ENCODE measurements at regions not wholly inside any gene's neighbourhood (a gene's known extent, or its start where the extent isn't known, plus 50 kb on each side); places are given as distances from the start of the nearest gene placed in this dataset.

GRCh38 chr3:5302661-5303060 is 115.2 kb downstream of the EDEM1 start:
- DNase-seq (ENCODE audit: low read depth): no peak
- TF ChIP-seq CTCF (conservative IDR thresholded peaks at IDR 0.05; ENCODE audit: low read depth, low read length): no peak
- no peak overlapping the region for H3K4me3 ChIP-seq (ENCODE audit: low read depth, low read length)

DNA sequence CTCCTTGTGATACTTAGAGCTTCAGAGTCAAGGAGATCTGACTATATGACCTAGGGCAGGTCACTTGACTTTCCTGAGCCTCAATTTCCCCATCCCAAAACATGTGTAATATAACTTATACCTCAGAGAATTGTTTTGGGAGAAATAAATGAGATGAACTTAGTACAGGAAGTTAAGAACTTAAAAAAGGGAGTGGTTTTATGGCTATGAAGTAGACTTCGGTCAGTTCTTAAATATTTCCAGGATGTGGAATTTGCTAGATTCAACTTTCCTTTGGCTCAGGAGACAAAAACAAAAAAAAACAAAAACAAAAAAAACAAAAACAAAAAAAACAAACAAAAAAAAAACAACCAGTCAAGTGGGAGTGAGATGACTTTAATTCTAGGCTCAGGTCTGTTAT is 116.7 kb downstream of the EDEM1 start:
- no peak for TF ChIP-seq CTCF (conservative IDR thresholded peaks at IDR 0.05; ENCODE audit: low read depth, low read length)
- H3K4me3 ChIP-seq (ENCODE audit: low read depth, low read length): no peak overlapping the region
- no peak for DNase-seq (ENCODE audit: low read depth)

GRCh38 chr3:5304789-5305683 is 117.5 kb downstream of the EDEM1 start:
- TF ChIP-seq CTCF (conservative IDR thresholded peaks at IDR 0.05; ENCODE audit: low read depth, low read length): peak; percentile 77
- peak; percentile 67 for DNase-seq (ENCODE audit: low read depth)
- no peak overlapping the region for H3K4me3 ChIP-seq (ENCODE audit: low read depth, low read length)

DNA sequence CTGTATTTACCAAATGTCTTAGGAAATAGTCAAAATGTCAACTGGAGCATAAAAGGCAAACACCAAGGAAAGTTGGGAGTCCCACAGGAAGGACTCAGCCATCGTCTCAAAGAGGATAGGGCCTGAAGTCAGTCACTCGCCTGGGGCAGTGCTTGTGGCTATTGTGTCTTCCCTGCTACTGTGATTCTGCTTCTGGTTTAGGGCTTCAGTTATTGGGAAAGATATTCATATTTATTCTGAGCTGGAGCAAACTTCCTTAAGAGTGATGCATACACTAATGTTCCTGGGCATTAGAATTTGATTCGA is 118.1 kb downstream of the EDEM1 start:
- TF ChIP-seq CTCF (conservative IDR thresholded peaks at IDR 0.05; ENCODE audit: low read depth, low read length): no peak
- no peak overlapping the region for H3K4me3 ChIP-seq (ENCODE audit: low read depth, low read length)
- no peak for DNase-seq (ENCODE audit: low read depth)

DNA sequence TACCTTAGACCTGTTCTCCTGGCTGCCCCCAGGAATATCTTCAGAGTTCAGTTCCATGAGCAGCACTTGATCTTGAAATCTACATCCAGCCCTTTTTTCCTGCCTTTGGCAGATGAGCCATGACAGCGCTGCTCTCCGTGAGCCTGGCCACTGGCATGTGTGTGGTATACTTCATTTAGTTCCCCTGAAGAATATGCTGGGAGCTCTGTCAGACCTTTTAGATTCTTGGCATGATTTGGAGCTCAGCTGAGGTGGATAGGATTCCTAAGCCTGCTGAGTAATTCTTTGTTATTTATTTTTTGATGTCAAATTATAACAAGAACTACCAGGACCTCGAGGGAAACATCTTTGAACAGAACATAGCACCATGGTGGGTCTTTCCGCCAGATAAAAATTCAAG is 121.7 kb downstream of the EDEM1 start:
- TF ChIP-seq CTCF (conservative IDR thresholded peaks at IDR 0.05; ENCODE audit: low read depth, low read length): no peak
- H3K4me3 ChIP-seq (ENCODE audit: low read depth, low read length): no peak overlapping the region
- peak; percentile 16 for DNase-seq (ENCODE audit: low read depth)

DNA sequence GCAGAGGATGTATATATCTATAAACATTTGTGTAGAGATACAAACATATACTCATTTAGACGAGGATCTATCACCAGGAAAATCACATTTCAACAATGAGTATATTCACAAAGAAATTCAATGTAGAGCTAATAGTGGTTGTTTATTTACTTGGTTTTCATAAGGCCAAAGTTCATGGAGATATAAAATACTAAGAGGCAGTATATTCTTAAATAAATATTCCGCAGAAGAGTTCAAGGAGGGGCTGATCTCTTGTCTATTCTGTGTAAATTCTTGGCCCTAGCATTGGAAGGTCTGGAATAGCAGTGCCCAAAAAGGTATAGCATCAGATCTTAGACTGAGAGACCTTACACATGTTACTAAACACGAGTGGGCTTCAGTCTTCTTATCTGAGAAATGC is 122.1 kb downstream of the EDEM1 start:
- no peak overlapping the region for H3K4me3 ChIP-seq (ENCODE audit: low read depth, low read length)
- TF ChIP-seq CTCF (conservative IDR thresholded peaks at IDR 0.05; ENCODE audit: low read depth, low read length): no peak
- DNase-seq (ENCODE audit: low read depth): no peak

- no peak for TF ChIP-seq CTCF (conservative IDR thresholded peaks at IDR 0.05; ENCODE audit: low read depth, low read length)
- DNase-seq (ENCODE audit: low read depth): no peak
- no peak overlapping the region for H3K4me3 ChIP-seq (ENCODE audit: low read depth, low read length)
These were observed 123.0 kb downstream of the EDEM1 start for GRCh38 chr3:5310509-5310908.
